ENCODE measurements at regions not wholly inside any gene's neighbourhood (a gene's known extent, or its start where the extent isn't known, plus 50 kb on each side); places are given as distances from the start of the nearest gene placed in this dataset.

- Mint-ChIP-seq H3K36me3 (ENCODE audit: low read depth) (no peaks in the 10 kb centered on the region), H3K4me3 (no peak overlapping the region), H3K4me1 (ENCODE audit: low read depth) (no peaks in the 10 kb centered on the region), H3K9me3 (no peaks in the 10 kb centered on the region), H3K27me3 (ENCODE audit: low read depth) (no peaks in the 10 kb centered on the region), H3K27ac (no peak overlapping the region)
- no peak for DNase-seq (ENCODE audit: low spot score)
Measured at GRCh38 chr2:180507028-180507427, 473.4 kb upstream of the UBE2E3 start.

GRCh38 chr2:180505203-180505602 is 475.2 kb upstream of the UBE2E3 start:
- DNase-seq (ENCODE audit: low spot score): no peak
- Mint-ChIP-seq H3K36me3 (ENCODE audit: low read depth) (no peaks in the 10 kb centered on the region), H3K27ac (no peak overlapping the region), H3K4me1 (ENCODE audit: low read depth) (no peaks in the 10 kb centered on the region), H3K9me3 (no peaks in the 10 kb centered on the region), H3K4me3 (no peak overlapping the region), H3K27me3 (ENCODE audit: low read depth) (no peaks in the 10 kb centered on the region)

GRCh38 chr2:180497621-180498152 is 482.7 kb upstream of the UBE2E3 start:
- H3K36me3 Mint-ChIP-seq (ENCODE audit: low read depth): no peaks in the 10 kb centered on the region
- no peaks in the 10 kb centered on the region for H3K9me3 Mint-ChIP-seq
- DNase-seq (ENCODE audit: low spot score): no peak
- H3K4me3 Mint-ChIP-seq: no peak overlapping the region
- H3K4me1 Mint-ChIP-seq (ENCODE audit: low read depth): no peaks in the 10 kb centered on the region
- no peaks in the 10 kb centered on the region for H3K27me3 Mint-ChIP-seq (ENCODE audit: low read depth)
- H3K27ac Mint-ChIP-seq: no peak overlapping the region

GRCh38 chr2:180495606-180496005 is 484.8 kb upstream of the UBE2E3 start:
- Mint-ChIP-seq H3K9me3 (no peaks in the 10 kb centered on the region), H3K4me1 (ENCODE audit: low read depth) (no peaks in the 10 kb centered on the region), H3K27me3 (ENCODE audit: low read depth) (no peaks in the 10 kb centered on the region), H3K27ac (no peak overlapping the region), H3K4me3 (no peak overlapping the region), H3K36me3 (ENCODE audit: low read depth) (no peaks in the 10 kb centered on the region)
- no peak for DNase-seq (ENCODE audit: low spot score)

GRCh38 chr2:180494286-180494685 is 486.1 kb upstream of the UBE2E3 start:
- no peak for DNase-seq (ENCODE audit: low spot score)
- Mint-ChIP-seq H3K36me3 (ENCODE audit: low read depth) (no peaks in the 10 kb centered on the region), H3K27me3 (ENCODE audit: low read depth) (no peaks in the 10 kb centered on the region), H3K9me3 (no peaks in the 10 kb centered on the region), H3K4me1 (ENCODE audit: low read depth) (no peaks in the 10 kb centered on the region), H3K27ac (no peak overlapping the region), H3K4me3 (no peak overlapping the region)

GRCh38 chr2:180482696-180483095 is 475.6 kb upstream of the CWC22 start:
- Mint-ChIP-seq H3K27me3 (ENCODE audit: low read depth) (no peaks in the 10 kb centered on the region), H3K4me1 (ENCODE audit: low read depth) (no peaks in the 10 kb centered on the region), H3K27ac (no peak overlapping the region), H3K9me3 (no peaks in the 10 kb centered on the region), H3K36me3 (ENCODE audit: low read depth) (no peaks in the 10 kb centered on the region), H3K4me3 (no peak overlapping the region)
- DNase-seq (ENCODE audit: low spot score): no peak

GRCh38 chr2:180481998-180482397 is 474.9 kb upstream of the CWC22 start:
- H3K4me3 Mint-ChIP-seq: no peak overlapping the region
- DNase-seq (ENCODE audit: low spot score): no peak
- no peaks in the 10 kb centered on the region for H3K36me3 Mint-ChIP-seq (ENCODE audit: low read depth)
- no peaks in the 10 kb centered on the region for H3K4me1 Mint-ChIP-seq (ENCODE audit: low read depth)
- H3K27ac Mint-ChIP-seq: no peak overlapping the region
- H3K27me3 Mint-ChIP-seq (ENCODE audit: low read depth): no peaks in the 10 kb centered on the region
- H3K9me3 Mint-ChIP-seq: no peaks in the 10 kb centered on the region

- Mint-ChIP-seq H3K4me3 (no peak overlapping the region), H3K4me1 (ENCODE audit: low read depth) (no peaks in the 10 kb centered on the region), H3K36me3 (ENCODE audit: low read depth) (no peaks in the 10 kb centered on the region), H3K27ac (no peak overlapping the region), H3K9me3 (no peaks in the 10 kb centered on the region), H3K27me3 (ENCODE audit: low read depth) (no peaks in the 10 kb centered on the region)
- no peak for DNase-seq (ENCODE audit: low spot score)
Measured at GRCh38 chr2:180478883-180479282, 471.8 kb upstream of the CWC22 start.

GRCh38 chr2:180474716-180475115 is 467.6 kb upstream of the CWC22 start:
- H3K27ac Mint-ChIP-seq: no peak overlapping the region
- H3K9me3 Mint-ChIP-seq: no peaks in the 10 kb centered on the region
- H3K4me1 Mint-ChIP-seq (ENCODE audit: low read depth): no peaks in the 10 kb centered on the region
- no peak for DNase-seq (ENCODE audit: low spot score)
- H3K4me3 Mint-ChIP-seq: no peak overlapping the region
- no peaks in the 10 kb centered on the region for H3K36me3 Mint-ChIP-seq (ENCODE audit: low read depth)
- H3K27me3 Mint-ChIP-seq (ENCODE audit: low read depth): no peaks in the 10 kb centered on the region

- no peak overlapping the region for H3K27ac Mint-ChIP-seq
- no peak for DNase-seq (ENCODE audit: low spot score)
- H3K9me3 Mint-ChIP-seq: no peaks in the 10 kb centered on the region
- H3K4me3 Mint-ChIP-seq: no peak overlapping the region
- no peaks in the 10 kb centered on the region for H3K4me1 Mint-ChIP-seq (ENCODE audit: low read depth)
- no peaks in the 10 kb centered on the region for H3K36me3 Mint-ChIP-seq (ENCODE audit: low read depth)
- H3K27me3 Mint-ChIP-seq (ENCODE audit: low read depth): no peaks in the 10 kb centered on the region
Measured at GRCh38 chr2:180473456-180473855, 466.4 kb upstream of the CWC22 start.

GRCh38 chr2:180472133-180472532 is 465.0 kb upstream of the CWC22 start:
- no peak overlapping the region for H3K27ac Mint-ChIP-seq
- H3K9me3 Mint-ChIP-seq: no peaks in the 10 kb centered on the region
- H3K27me3 Mint-ChIP-seq (ENCODE audit: low read depth): no peaks in the 10 kb centered on the region
- DNase-seq (ENCODE audit: low spot score): no peak
- no peaks in the 10 kb centered on the region for H3K4me1 Mint-ChIP-seq (ENCODE audit: low read depth)
- H3K4me3 Mint-ChIP-seq: no peak overlapping the region
- no peaks in the 10 kb centered on the region for H3K36me3 Mint-ChIP-seq (ENCODE audit: low read depth)

GRCh38 chr2:180463608-180464007 is 456.5 kb upstream of the CWC22 start:
- Mint-ChIP-seq H3K27ac (no peak overlapping the region), H3K36me3 (ENCODE audit: low read depth) (no peaks in the 10 kb centered on the region), H3K27me3 (ENCODE audit: low read depth) (no peaks in the 10 kb centered on the region), H3K4me3 (no peak overlapping the region), H3K9me3 (no peaks in the 10 kb centered on the region), H3K4me1 (ENCODE audit: low read depth) (no peaks in the 10 kb centered on the region)
- no peak for DNase-seq (ENCODE audit: low spot score)

- no peak for DNase-seq (ENCODE audit: low spot score)
- no peaks in the 10 kb centered on the region for H3K4me1 Mint-ChIP-seq (ENCODE audit: low read depth)
- H3K27ac Mint-ChIP-seq: no peak overlapping the region
- no peaks in the 10 kb centered on the region for H3K36me3 Mint-ChIP-seq (ENCODE audit: low read depth)
- no peaks in the 10 kb centered on the region for H3K9me3 Mint-ChIP-seq
- no peaks in the 10 kb centered on the region for H3K27me3 Mint-ChIP-seq (ENCODE audit: low read depth)
- H3K4me3 Mint-ChIP-seq: no peak overlapping the region
Measured at GRCh38 chr2:180461761-180462160, 454.7 kb upstream of the CWC22 start.

GRCh38 chr2:180456801-180457200 is 449.7 kb upstream of the CWC22 start:
- H3K27ac Mint-ChIP-seq: no peak overlapping the region
- H3K36me3 Mint-ChIP-seq (ENCODE audit: low read depth): no peaks in the 10 kb centered on the region
- H3K27me3 Mint-ChIP-seq (ENCODE audit: low read depth): no peaks in the 10 kb centered on the region

GRCh38 chr2:180450841-180451240 is 443.7 kb upstream of the CWC22 start:
- DNase-seq (ENCODE audit: low spot score): no peak
- Mint-ChIP-seq H3K27ac (no peak overlapping the region), H3K9me3 (no peaks in the 10 kb centered on the region), H3K4me1 (ENCODE audit: low read depth) (no peaks in the 10 kb centered on the region), H3K36me3 (ENCODE audit: low read depth) (no peaks in the 10 kb centered on the region), H3K4me3 (no peak overlapping the region), H3K27me3 (ENCODE audit: low read depth) (no peaks in the 10 kb centered on the region)

More at GRCh38 chr2:180456801-180457200, 449.7 kb upstream of the CWC22 start:
- Mint-ChIP-seq H3K9me3 (no peaks in the 10 kb centered on the region), H3K4me1 (ENCODE audit: low read depth) (no peaks in the 10 kb centered on the region), H3K4me3 (no peak overlapping the region)
- DNase-seq (ENCODE audit: low spot score): no peak
